ENCODE measurements at regions not wholly inside any gene's neighbourhood (a gene's known extent, or its start where the extent isn't known, plus 50 kb on each side); places are given as distances from the start of the nearest gene placed in this dataset.
A peak's percentile ranks its signal among the peaks of the same experiment; 100 is the strongest.

DNA sequence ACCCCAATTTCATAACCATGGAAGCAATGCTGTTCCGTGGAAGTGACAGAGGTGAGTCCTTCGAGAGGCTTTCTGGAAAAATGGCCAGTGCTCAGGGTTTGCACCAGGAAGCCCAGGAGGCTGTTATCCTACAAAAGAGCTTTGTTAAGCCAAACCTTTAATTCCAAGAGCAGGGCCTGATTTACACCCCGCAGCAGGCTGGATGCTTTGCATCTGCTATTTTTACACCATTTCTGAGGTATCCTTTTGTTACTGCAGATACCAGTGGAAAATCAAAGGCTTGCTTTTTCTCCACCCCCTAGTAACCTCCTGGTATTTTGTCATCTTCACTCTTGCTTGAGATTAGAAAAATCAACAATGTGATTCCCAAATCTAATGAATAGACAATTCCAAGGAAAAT is 380.6 kb downstream of the SOX11 start:
- H3K79me2 ChIP-seq (ENCODE audit: insufficient read depth, low read length): no peaks in the 10 kb centered on the region
- H3K23me2 ChIP-seq (ENCODE audit: insufficient read length, low read depth, low read length, poor library complexity, severe bottlenecking): no peaks in the 10 kb centered on the region
- no peak overlapping the region for H3K14ac ChIP-seq (ENCODE audit: insufficient read depth, low read length)
- no peaks in the 10 kb centered on the region for H3K79me1 ChIP-seq (ENCODE audit: insufficient read depth, low read depth, low read length, poor library complexity, severe bottlenecking)
- no peak overlapping the region for H3K4me3 Mint-ChIP-seq
- H3K56ac ChIP-seq (ENCODE audit: insufficient read length, low read depth, low read length): no peak overlapping the region
- H2BK15ac ChIP-seq (ENCODE audit: low read depth, low read length): no peak overlapping the region
- no CpG with 5 or more reads among the region's 3 CpGs for WGBS (ENCODE audit: extremely low coverage, insufficient read length, low lambda C conversion rate)
- H2BK5ac ChIP-seq (ENCODE audit: insufficient read length, low read length): no peak overlapping the region
- TF ChIP-seq, protein P1, sequence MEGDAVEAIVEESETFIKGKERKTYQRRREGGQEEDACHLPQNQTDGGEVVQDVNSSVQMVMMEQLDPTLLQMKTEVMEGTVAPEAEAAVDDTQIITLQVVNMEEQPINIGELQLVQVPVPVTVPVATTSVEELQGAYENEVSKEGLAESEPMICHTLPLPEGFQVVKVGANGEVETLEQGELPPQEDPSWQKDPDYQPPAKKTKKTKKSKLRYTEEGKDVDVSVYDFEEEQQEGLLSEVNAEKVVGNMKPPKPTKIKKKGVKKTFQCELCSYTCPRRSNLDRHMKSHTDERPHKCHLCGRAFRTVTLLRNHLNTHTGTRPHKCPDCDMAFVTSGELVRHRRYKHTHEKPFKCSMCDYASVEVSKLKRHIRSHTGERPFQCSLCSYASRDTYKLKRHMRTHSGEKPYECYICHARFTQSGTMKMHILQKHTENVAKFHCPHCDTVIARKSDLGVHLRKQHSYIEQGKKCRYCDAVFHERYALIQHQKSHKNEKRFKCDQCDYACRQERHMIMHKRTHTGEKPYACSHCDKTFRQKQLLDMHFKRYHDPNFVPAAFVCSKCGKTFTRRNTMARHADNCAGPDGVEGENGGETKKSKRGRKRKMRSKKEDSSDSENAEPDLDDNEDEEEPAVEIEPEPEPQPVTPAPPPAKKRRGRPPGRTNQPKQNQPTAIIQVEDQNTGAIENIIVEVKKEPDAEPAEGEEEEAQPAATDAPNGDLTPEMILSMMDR (conservative IDR thresholded peaks at IDR 0.05): no peak
- no peak overlapping the region for H3K4me2 ChIP-seq (ENCODE audit: insufficient read depth, insufficient read length, low read length)
- H4K5ac ChIP-seq (ENCODE audit: insufficient read length, low read depth, low read length): no peak overlapping the region
- no peaks in the 10 kb centered on the region for H3K9me3 Mint-ChIP-seq
- H3K4me1 ChIP-seq (ENCODE audit: insufficient read depth, low read length): peaks cover 11% of the 10 kb centered on the region; the same call in 1 of the 2 replicates
- H3K27me3 Mint-ChIP-seq (ENCODE audit: low read depth): no peaks in the 10 kb centered on the region; the same call in 1 of the 2 replicates
- H3K27me3 ChIP-seq (ENCODE audit: insufficient read depth, low read length): no peaks in the 10 kb centered on the region
- H3T11ph ChIP-seq (ENCODE audit: low read length): no peak overlapping the region
- peaks cover 49 to 73% of the 10 kb centered on the region in 2 experiments for H3K4me1 Mint-ChIP-seq
- no peak overlapping the region for H2BK12ac ChIP-seq (ENCODE audit: insufficient read length, low read depth, low read length)
- H3K27ac Mint-ChIP-seq: peak overlapping the region in 2 of 3 experiments; percentile 55 to 73; a peak in 1 of 7 replicates
- no peaks in the 10 kb centered on the region for H3K9me3 ChIP-seq (ENCODE audit: control insufficient read depth, low read depth, low read length)
- no peak overlapping the region for H3K27ac ChIP-seq (ENCODE audit: insufficient read length, low read depth, low read length)
- no peak for DNase-seq
- no peak overlapping the region for H3K18ac ChIP-seq (ENCODE audit: insufficient read length, low read depth, low read length)
- H2BK20ac ChIP-seq (ENCODE audit: low read depth, low read length, poor library complexity, severe bottlenecking): no peak overlapping the region
- H2BK120ac ChIP-seq (ENCODE audit: low read depth, low read length, poor library complexity, severe bottlenecking): no peak overlapping the region
- no peaks in the 10 kb centered on the region for H4K20me1 ChIP-seq (ENCODE audit: control insufficient read depth, insufficient read depth, insufficient read length)
- H4K91ac ChIP-seq (ENCODE audit: insufficient read length, low read depth, low read length): no peak overlapping the region
- no peak overlapping the region for H3K9ac ChIP-seq (ENCODE audit: extremely low read depth, insufficient read length, low read length)
- no peak overlapping the region for H3K4ac ChIP-seq (ENCODE audit: low read depth, low read length)
- no peak overlapping the region for H2AFZ ChIP-seq (ENCODE audit: low read length)
- H2AK5ac ChIP-seq (ENCODE audit: insufficient read length, low read length): no peak overlapping the region
- no peaks in the 10 kb centered on the region for H3K36me3 Mint-ChIP-seq (ENCODE audit: insufficient read depth in 1 of 3, low read depth in 3 of 3)
- H3K23ac ChIP-seq (ENCODE audit: insufficient read length, low read depth, low read length): no peak overlapping the region
- no peak overlapping the region for H4K8ac ChIP-seq (replicated peaks; ENCODE audit: insufficient read length, low read depth, low read length)

Measured in H9 (cell line).